ENCODE measurements at regions not wholly inside any gene's neighbourhood (a gene's known extent, or its start where the extent isn't known, plus 50 kb on each side); places are given as distances from the start of the nearest gene placed in this dataset.

- Histone ChIP-seq H3K4me3 (no peak overlapping the region), H3K27ac (no peak overlapping the region), H3K9me3 (no peaks in the 10 kb centered on the region), H3K4me1 (no peaks in the 10 kb centered on the region), H3K27me3 (no peaks in the 10 kb centered on the region), H3K36me3 (no peaks in the 10 kb centered on the region)
- DNase-seq, result no peak
- TF ChIP-seq, protein P1, sequence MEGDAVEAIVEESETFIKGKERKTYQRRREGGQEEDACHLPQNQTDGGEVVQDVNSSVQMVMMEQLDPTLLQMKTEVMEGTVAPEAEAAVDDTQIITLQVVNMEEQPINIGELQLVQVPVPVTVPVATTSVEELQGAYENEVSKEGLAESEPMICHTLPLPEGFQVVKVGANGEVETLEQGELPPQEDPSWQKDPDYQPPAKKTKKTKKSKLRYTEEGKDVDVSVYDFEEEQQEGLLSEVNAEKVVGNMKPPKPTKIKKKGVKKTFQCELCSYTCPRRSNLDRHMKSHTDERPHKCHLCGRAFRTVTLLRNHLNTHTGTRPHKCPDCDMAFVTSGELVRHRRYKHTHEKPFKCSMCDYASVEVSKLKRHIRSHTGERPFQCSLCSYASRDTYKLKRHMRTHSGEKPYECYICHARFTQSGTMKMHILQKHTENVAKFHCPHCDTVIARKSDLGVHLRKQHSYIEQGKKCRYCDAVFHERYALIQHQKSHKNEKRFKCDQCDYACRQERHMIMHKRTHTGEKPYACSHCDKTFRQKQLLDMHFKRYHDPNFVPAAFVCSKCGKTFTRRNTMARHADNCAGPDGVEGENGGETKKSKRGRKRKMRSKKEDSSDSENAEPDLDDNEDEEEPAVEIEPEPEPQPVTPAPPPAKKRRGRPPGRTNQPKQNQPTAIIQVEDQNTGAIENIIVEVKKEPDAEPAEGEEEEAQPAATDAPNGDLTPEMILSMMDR (IDR thresholded peaks at IDR 0.05 in 4 of 5, conservative IDR thresholded peaks at IDR 0.05 in 1 of 5), result no peak
- no peak for TF ChIP-seq POLR2A (IDR thresholded peaks at IDR 0.05)
- no peak for ATAC-seq
- intact Hi-C loops (cut with DNase I; ENCODE audit: low total_unique reads), result no loop called here
- in situ Hi-C loops (cut with MboI; ENCODE audit: low sequenced_read_pairs in 4 of 4), result no loop called here
Observed at GRCh38 chr4:18566970-18567799, 545.6 kb upstream of the LCORL start.

DNA sequence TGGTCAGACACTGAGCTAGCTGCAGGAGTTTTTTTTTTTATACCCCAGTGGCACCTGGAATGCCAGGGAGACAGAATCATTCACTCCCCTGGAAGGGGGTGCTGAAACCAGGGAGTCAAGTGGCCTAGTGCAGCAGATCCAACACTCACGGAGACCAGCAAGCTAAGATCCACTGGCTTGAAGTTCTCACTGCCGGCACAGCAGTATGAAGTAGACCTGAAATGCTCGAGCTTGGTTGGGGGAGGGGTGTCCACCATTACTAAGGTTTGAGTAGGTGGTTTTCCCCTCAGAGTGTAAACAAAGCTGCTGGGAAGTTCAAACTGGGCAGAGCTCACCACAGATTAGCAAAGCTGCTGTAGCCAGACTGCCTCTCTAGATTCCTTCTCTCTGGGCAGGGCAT is 537.9 kb upstream of the LCORL start:
- in situ Hi-C loops (cut with MboI; ENCODE audit: low sequenced_read_pairs in 4 of 4), result no loop called here
- DNase-seq, result no peak
- TF ChIP-seq, protein P1 (IDR thresholded peaks at IDR 0.05 in 4 of 5, conservative IDR thresholded peaks at IDR 0.05 in 1 of 5), result no peak
- TF ChIP-seq POLR2A (IDR thresholded peaks at IDR 0.05), result no peak
- ATAC-seq, result no peak
- Histone ChIP-seq H3K27me3 (no peaks in the 10 kb centered on the region), H3K27ac (no peak overlapping the region), H3K36me3 (no peaks in the 10 kb centered on the region), H3K4me3 (no peak overlapping the region), H3K4me1 (no peaks in the 10 kb centered on the region), H3K9me3 (no peaks in the 10 kb centered on the region)
- intact Hi-C loops (cut with DNase I; ENCODE audit: low total_unique reads), result no loop called here

- ATAC-seq, result no peak
- intact Hi-C loops (cut with DNase I; ENCODE audit: low total_unique reads) (no loop called here), in situ Hi-C loops (cut with MboI; ENCODE audit: low sequenced_read_pairs in 4 of 4) (no loop called here)
- no peak for TF ChIP-seq POLR2A (IDR thresholded peaks at IDR 0.05)
- TF ChIP-seq, protein P1 (IDR thresholded peaks at IDR 0.05 in 4 of 5, conservative IDR thresholded peaks at IDR 0.05 in 1 of 5), result no peak
- Histone ChIP-seq H3K9me3 (no peaks in the 10 kb centered on the region), H3K27me3 (no peaks in the 10 kb centered on the region), H3K4me1 (no peaks in the 10 kb centered on the region), H3K4me3 (no peak overlapping the region), H3K36me3 (no peaks in the 10 kb centered on the region), H3K27ac (no peak overlapping the region)
- DNase-seq, result no peak
Observed at GRCh38 chr4:18556402-18556801, 534.8 kb upstream of the LCORL start.

DNA sequence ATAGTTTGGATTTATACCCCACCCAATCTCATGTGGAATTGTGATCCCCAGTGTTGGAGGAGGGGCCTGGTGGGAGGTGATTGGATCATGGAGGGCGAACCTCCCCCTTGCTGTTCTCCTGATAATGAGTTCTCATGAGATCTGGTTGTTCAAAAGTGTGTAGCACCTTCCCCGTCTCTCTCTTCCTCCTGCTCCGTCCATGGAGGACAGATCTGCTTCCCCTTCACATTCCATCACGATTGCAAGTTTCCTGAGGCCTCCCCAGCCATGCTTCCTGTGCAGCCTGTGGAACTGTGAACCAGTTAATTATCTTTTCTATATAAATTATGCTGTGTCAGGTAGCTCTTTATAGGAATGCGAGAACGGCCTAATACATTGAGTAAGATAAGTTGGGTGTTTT is 518.8 kb upstream of the LCORL start:
- H3K27me3 ChIP-seq, result no peaks in the 10 kb centered on the region
- in situ Hi-C loops (cut with MboI; ENCODE audit: low sequenced_read_pairs in 4 of 4) (no loop called here), intact Hi-C loops (cut with DNase I; ENCODE audit: low total_unique reads) (no loop called here)
- no peaks in the 10 kb centered on the region for H3K36me3 ChIP-seq
- DNase-seq, result no peak
- no peak overlapping the region for H3K27ac ChIP-seq
- no peaks in the 10 kb centered on the region for H3K9me3 ChIP-seq
- no peak for TF ChIP-seq POLR2A (IDR thresholded peaks at IDR 0.05)
- TF ChIP-seq, protein P1 (IDR thresholded peaks at IDR 0.05 in 4 of 5, conservative IDR thresholded peaks at IDR 0.05 in 1 of 5), result no peak
- ATAC-seq, result no peak
- H3K4me3 ChIP-seq, result no peak overlapping the region
- no peaks in the 10 kb centered on the region for H3K4me1 ChIP-seq

Measured in gastrocnemius medialis (tissue), 4 donors.